Effector memory CD4-positive, alpha-beta T cell (primary cell): ENCODE measurements at regions not wholly inside any gene's neighbourhood (a gene's known extent, or its start where the extent isn't known, plus 50 kb on each side); places are given as distances from the start of the nearest gene placed in this dataset.

Experiments used
- DNase-seq, 3 donors: peaks; one replicate each; pipeline ENCODE4 v3.0.0-alpha.2; 2020
- H3K27ac ChIP-seq: 2 replicates; pipeline ENCODE4 v1.7.0; 2013; ENCODE audit warnings: mild to moderate bottlenecking, low read length, moderate library complexity; ENCODE audit not compliant: insufficient read depth, poor library complexity, severe bottlenecking
- H3K27me3 ChIP-seq: replicated peaks from 2 replicates; pipeline ENCODE4 v1.7.0; 2013; ENCODE audit warnings: mild to moderate bottlenecking, low read length; ENCODE audit not compliant: insufficient read depth, control insufficient read depth, poor library complexity, severe bottlenecking
- H3K36me3 ChIP-seq: 2 replicates; pipeline ENCODE4 v1.7.0; 2013; ENCODE audit warnings: mild to moderate bottlenecking, low read length, moderate library complexity; ENCODE audit not compliant: control insufficient read depth, insufficient read depth
- H3K4me1 ChIP-seq: 2 replicates; pipeline ENCODE4 v1.7.0; 2013; ENCODE audit warnings: low read length, mild to moderate bottlenecking; ENCODE audit not compliant: control insufficient read depth, insufficient read depth, poor library complexity, severe bottlenecking
- H3K4me3 ChIP-seq: 2 replicates; pipeline ENCODE4 v1.7.0; 2013; ENCODE audit warnings: low read length, low read depth, mild to moderate bottlenecking; ENCODE audit not compliant: insufficient read depth, poor library complexity, severe bottlenecking
- H3K9me3 ChIP-seq: 2 replicates; pipeline ENCODE4 v1.7.0; 2013; ENCODE audit warnings: mild to moderate bottlenecking, low read length, moderate library complexity; ENCODE audit not compliant: control insufficient read depth

- DNase-seq, result no peak
- no peak overlapping the region for H3K27ac ChIP-seq
Observed at GRCh38 chr1:239758756-239759155, 332.9 kb upstream of the FMN2 start.

GRCh38 chr1:239761509-239761908 is 330.2 kb upstream of the FMN2 start:
- H3K4me3 ChIP-seq, result no peak overlapping the region
- H3K4me1 ChIP-seq, result no peaks in the 10 kb centered on the region
- no peaks in the 10 kb centered on the region for H3K27me3 ChIP-seq
- DNase-seq, result no peak
- no peaks in the 10 kb centered on the region for H3K36me3 ChIP-seq
- no peaks in the 10 kb centered on the region for H3K9me3 ChIP-seq
- no peak overlapping the region for H3K27ac ChIP-seq

More at GRCh38 chr1:239758756-239759155, 332.9 kb upstream of the FMN2 start:
- Histone ChIP-seq H3K4me1 (no peaks in the 10 kb centered on the region), H3K9me3 (no peaks in the 10 kb centered on the region), H3K36me3 (no peaks in the 10 kb centered on the region), H3K27me3 (no peaks in the 10 kb centered on the region), H3K4me3 (no peak overlapping the region)

- Histone ChIP-seq H3K36me3 (no peaks in the 10 kb centered on the region), H3K27me3 (no peaks in the 10 kb centered on the region), H3K4me3 (no peak overlapping the region), H3K9me3 (no peaks in the 10 kb centered on the region), H3K27ac (no peak overlapping the region), H3K4me1 (no peaks in the 10 kb centered on the region)
- DNase-seq, result no peak
Observed at GRCh38 chr1:239763850-239764249, 327.8 kb upstream of the FMN2 start.

- no peaks in the 10 kb centered on the region for H3K27me3 ChIP-seq
- no peaks in the 10 kb centered on the region for H3K4me1 ChIP-seq
- DNase-seq, result no peak
- H3K36me3 ChIP-seq, result no peaks in the 10 kb centered on the region
- no peaks in the 10 kb centered on the region for H3K9me3 ChIP-seq
- no peak overlapping the region for H3K27ac ChIP-seq
- no peak overlapping the region for H3K4me3 ChIP-seq
Observed at GRCh38 chr1:239764546-239764945, 327.1 kb upstream of the FMN2 start.

GRCh38 chr1:239765163-239765562 is 326.5 kb upstream of the FMN2 start:
- H3K36me3 ChIP-seq, result no peaks in the 10 kb centered on the region
- no peaks in the 10 kb centered on the region for H3K4me1 ChIP-seq

GRCh38 chr1:239771550-239771949 is 320.1 kb upstream of the FMN2 start:
- Histone ChIP-seq H3K36me3 (no peaks in the 10 kb centered on the region), H3K4me1 (no peaks in the 10 kb centered on the region), H3K27me3 (no peaks in the 10 kb centered on the region), H3K9me3 (no peaks in the 10 kb centered on the region), H3K27ac (no peak overlapping the region), H3K4me3 (no peak overlapping the region)
- no peak for DNase-seq

More at GRCh38 chr1:239765163-239765562, 326.5 kb upstream of the FMN2 start:
- Histone ChIP-seq H3K4me3 (no peak overlapping the region), H3K9me3 (no peaks in the 10 kb centered on the region), H3K27me3 (no peaks in the 10 kb centered on the region), H3K27ac (no peak overlapping the region)
- no peak for DNase-seq

- no peaks in the 10 kb centered on the region for H3K9me3 ChIP-seq
- no peak for DNase-seq
Observed at GRCh38 chr1:239772446-239772845, 319.2 kb upstream of the FMN2 start.

GRCh38 chr1:239775466-239775865 is 316.2 kb upstream of the FMN2 start:
- no peak for DNase-seq
- no peaks in the 10 kb centered on the region for H3K36me3 ChIP-seq
- no peaks in the 10 kb centered on the region for H3K4me1 ChIP-seq
- H3K27me3 ChIP-seq, result no peaks in the 10 kb centered on the region
- no peak overlapping the region for H3K4me3 ChIP-seq
- no peak overlapping the region for H3K27ac ChIP-seq
- H3K9me3 ChIP-seq, result no peaks in the 10 kb centered on the region

More at GRCh38 chr1:239772446-239772845, 319.2 kb upstream of the FMN2 start:
- no peaks in the 10 kb centered on the region for H3K4me1 ChIP-seq
- no peak overlapping the region for H3K4me3 ChIP-seq
- H3K27ac ChIP-seq, result no peak overlapping the region
- H3K27me3 ChIP-seq, result no peaks in the 10 kb centered on the region
- H3K36me3 ChIP-seq, result no peaks in the 10 kb centered on the region

GRCh38 chr1:239778208-239778813 is 313.4 kb upstream of the FMN2 start:
- DNase-seq, result no peak
- Histone ChIP-seq H3K9me3 (no peaks in the 10 kb centered on the region), H3K36me3 (no peaks in the 10 kb centered on the region), H3K4me3 (no peak overlapping the region), H3K27me3 (no peaks in the 10 kb centered on the region), H3K27ac (no peak overlapping the region), H3K4me1 (no peaks in the 10 kb centered on the region)

- Histone ChIP-seq H3K36me3 (no peaks in the 10 kb centered on the region), H3K27ac (no peak overlapping the region), H3K27me3 (no peaks in the 10 kb centered on the region), H3K4me1 (no peaks in the 10 kb centered on the region), H3K9me3 (no peaks in the 10 kb centered on the region), H3K4me3 (no peak overlapping the region)
- DNase-seq, result no peak
Observed at GRCh38 chr1:239779962-239780361, 311.7 kb upstream of the FMN2 start.
